ENCODE measurements at regions not wholly inside any gene's neighbourhood (a gene's known extent, or its start where the extent isn't known, plus 50 kb on each side); places are given as distances from the start of the nearest gene placed in this dataset.

DNA sequence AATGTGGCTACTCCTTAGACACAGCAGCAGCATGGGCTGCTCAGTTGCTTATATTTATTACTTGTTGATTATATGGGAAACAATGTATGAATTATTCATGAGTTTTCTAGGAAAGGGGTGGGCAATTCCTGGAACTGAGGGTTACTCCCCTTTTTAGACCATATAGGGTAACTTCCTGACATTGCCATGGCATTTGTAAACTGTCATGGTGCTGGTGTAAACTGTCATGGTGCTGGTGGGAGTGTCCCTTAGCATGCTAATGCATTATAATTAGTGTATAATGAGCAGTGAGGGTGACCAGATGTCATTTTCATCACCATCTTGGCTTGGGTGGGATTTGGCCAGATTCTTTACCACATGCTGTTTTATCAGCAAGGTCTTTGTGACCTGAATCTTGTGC lies 734.6 kb upstream of the PTPRD start:
- Histone ChIP-seq H3K27me3 (replicated peaks; ENCODE audit: insufficient read depth, low read depth, low read length, poor library complexity) (no peaks in the 10 kb centered on the region), H3K36me3 (ENCODE audit: insufficient read depth, low read length, poor library complexity, severe bottlenecking) (no peaks in the 10 kb centered on the region), H3K4me3 (ENCODE audit: low read depth, low read length, poor library complexity, severe bottlenecking) (no peak overlapping the region), H3K9me3 (ENCODE audit: low read depth, low read length, poor library complexity, severe bottlenecking) (no peaks in the 10 kb centered on the region), H3K27ac (ENCODE audit: low read depth, low read length, poor library complexity, severe bottlenecking) (no peak overlapping the region), H3K4me1 (ENCODE audit: insufficient read depth, low read length, poor library complexity, severe bottlenecking) (no peaks in the 10 kb centered on the region)
- TF ChIP-seq EZH2 (IDR thresholded peaks at IDR 0.05; ENCODE audit: borderline replicate concordance, low read depth, low read length, poor library complexity, severe bottlenecking), result no peak
- TF ChIP-seq, protein P1, sequence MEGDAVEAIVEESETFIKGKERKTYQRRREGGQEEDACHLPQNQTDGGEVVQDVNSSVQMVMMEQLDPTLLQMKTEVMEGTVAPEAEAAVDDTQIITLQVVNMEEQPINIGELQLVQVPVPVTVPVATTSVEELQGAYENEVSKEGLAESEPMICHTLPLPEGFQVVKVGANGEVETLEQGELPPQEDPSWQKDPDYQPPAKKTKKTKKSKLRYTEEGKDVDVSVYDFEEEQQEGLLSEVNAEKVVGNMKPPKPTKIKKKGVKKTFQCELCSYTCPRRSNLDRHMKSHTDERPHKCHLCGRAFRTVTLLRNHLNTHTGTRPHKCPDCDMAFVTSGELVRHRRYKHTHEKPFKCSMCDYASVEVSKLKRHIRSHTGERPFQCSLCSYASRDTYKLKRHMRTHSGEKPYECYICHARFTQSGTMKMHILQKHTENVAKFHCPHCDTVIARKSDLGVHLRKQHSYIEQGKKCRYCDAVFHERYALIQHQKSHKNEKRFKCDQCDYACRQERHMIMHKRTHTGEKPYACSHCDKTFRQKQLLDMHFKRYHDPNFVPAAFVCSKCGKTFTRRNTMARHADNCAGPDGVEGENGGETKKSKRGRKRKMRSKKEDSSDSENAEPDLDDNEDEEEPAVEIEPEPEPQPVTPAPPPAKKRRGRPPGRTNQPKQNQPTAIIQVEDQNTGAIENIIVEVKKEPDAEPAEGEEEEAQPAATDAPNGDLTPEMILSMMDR (conservative IDR thresholded peaks at IDR 0.05; ENCODE audit: low read depth, low read length), result no peak
- BruUV-seq (replicated peaks), result no TSS peak
- ChIA-PET POLR2A (ENCODE audit: low non-redundant PET) (no interaction called here), CTCF (no interaction called here)
- intact Hi-C loops (cut with micrococcal nuclease; ENCODE audit: unreplicated experiment), result no loop called here
- no peak for DNase-seq (ENCODE audit: low spot score)

DNA sequence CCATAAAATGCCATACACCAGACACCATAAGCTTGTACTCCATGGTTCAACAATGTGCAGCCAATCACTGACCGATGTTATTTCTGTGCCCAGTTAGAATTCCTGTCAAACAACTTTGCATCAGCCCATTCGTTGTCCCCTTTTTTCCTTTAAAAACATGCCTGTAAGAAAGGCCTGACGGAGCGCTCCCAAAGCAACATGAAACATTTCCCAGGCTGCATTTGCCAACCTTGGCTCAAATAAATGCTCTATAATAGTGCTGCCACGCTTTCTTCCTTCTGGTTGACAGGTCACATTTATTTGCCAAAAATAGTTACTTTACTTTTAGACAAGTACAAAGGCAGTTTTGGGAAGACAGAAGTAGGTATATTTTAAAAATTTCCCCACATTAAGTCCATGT lies 735.6 kb upstream of the PTPRD start:
- CTCF ChIA-PET, result no interaction called here

DNA sequence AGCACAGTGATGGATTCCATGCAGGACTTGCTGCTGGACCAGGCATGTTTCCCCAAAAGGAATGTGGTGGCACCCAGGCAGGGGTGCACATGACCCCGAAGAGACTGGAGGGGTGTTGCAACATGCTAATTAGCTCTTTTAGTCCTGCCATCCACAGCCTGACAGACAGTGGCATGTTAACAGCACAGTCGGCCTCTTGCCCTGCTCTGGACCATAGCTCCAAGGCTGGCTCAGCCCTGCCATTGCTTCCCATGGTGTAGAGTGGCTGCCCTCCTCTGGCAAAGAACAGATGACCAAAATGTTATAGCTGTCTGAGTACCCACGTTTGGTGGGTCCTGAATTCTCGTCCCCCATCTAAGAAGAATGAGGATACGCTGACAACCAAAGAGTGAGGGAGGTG lies 736.4 kb upstream of the PTPRD start:
- no peaks in the 10 kb centered on the region for H3K27me3 ChIP-seq (replicated peaks; ENCODE audit: insufficient read depth, low read depth, low read length, poor library complexity)
- CTCF ChIA-PET, result no interaction called here
- BruUV-seq (replicated peaks), result no TSS peak
- no peaks in the 10 kb centered on the region for H3K9me3 ChIP-seq (ENCODE audit: low read depth, low read length, poor library complexity, severe bottlenecking)
- POLR2A ChIA-PET (ENCODE audit: low non-redundant PET), result no interaction called here
- no peak for TF ChIP-seq EZH2 (IDR thresholded peaks at IDR 0.05; ENCODE audit: borderline replicate concordance, low read depth, low read length, poor library complexity, severe bottlenecking)
- TF ChIP-seq, protein P1 (conservative IDR thresholded peaks at IDR 0.05; ENCODE audit: low read depth, low read length), result no peak
- intact Hi-C loops (cut with micrococcal nuclease; ENCODE audit: unreplicated experiment), result no loop called here
- H3K4me1 ChIP-seq (ENCODE audit: insufficient read depth, low read length, poor library complexity, severe bottlenecking), result no peaks in the 10 kb centered on the region
- no peak for DNase-seq (ENCODE audit: low spot score)
- no peak overlapping the region for H3K4me3 ChIP-seq (ENCODE audit: low read depth, low read length, poor library complexity, severe bottlenecking)
- H3K27ac ChIP-seq (ENCODE audit: low read depth, low read length, poor library complexity, severe bottlenecking), result no peak overlapping the region
- H3K36me3 ChIP-seq (ENCODE audit: insufficient read depth, low read length, poor library complexity, severe bottlenecking), result no peaks in the 10 kb centered on the region

More for the DNA sequence above, 735.6 kb upstream of the PTPRD start:
- Histone ChIP-seq H3K36me3 (ENCODE audit: insufficient read depth, low read length, poor library complexity, severe bottlenecking) (no peaks in the 10 kb centered on the region), H3K4me1 (ENCODE audit: insufficient read depth, low read length, poor library complexity, severe bottlenecking) (no peaks in the 10 kb centered on the region), H3K9me3 (ENCODE audit: low read depth, low read length, poor library complexity, severe bottlenecking) (no peaks in the 10 kb centered on the region), H3K27me3 (replicated peaks; ENCODE audit: insufficient read depth, low read depth, low read length, poor library complexity) (no peaks in the 10 kb centered on the region), H3K4me3 (ENCODE audit: low read depth, low read length, poor library complexity, severe bottlenecking) (no peak overlapping the region), H3K27ac (ENCODE audit: low read depth, low read length, poor library complexity, severe bottlenecking) (no peak overlapping the region)
- POLR2A ChIA-PET (ENCODE audit: low non-redundant PET), result no interaction called here
- no peak for DNase-seq (ENCODE audit: low spot score)
- intact Hi-C loops (cut with micrococcal nuclease; ENCODE audit: unreplicated experiment), result no loop called here
- BruUV-seq (replicated peaks), result no TSS peak
- TF ChIP-seq, protein P1 (conservative IDR thresholded peaks at IDR 0.05; ENCODE audit: low read depth, low read length), result no peak
- TF ChIP-seq EZH2 (IDR thresholded peaks at IDR 0.05; ENCODE audit: borderline replicate concordance, low read depth, low read length, poor library complexity, severe bottlenecking), result no peak
